Gastroesophageal sphincter (tissue), 3 donors: ENCODE measurements at regions not wholly inside any gene's neighbourhood (a gene's known extent, or its start where the extent isn't known, plus 50 kb on each side); places are given as distances from the start of the nearest gene placed in this dataset.

Source experiments
- POLR2AphosphoS5 ChIP-seq: sonication (generic); formaldehyde crosslinking; IDR thresholded peaks from one replicate; pipeline ENCODE4 v1.6.1; 2017; ENCODE audit warnings: antibody characterized with exemption
- TF ChIP-seq, protein P1 (sequence below), 4 experiments: fragments of 200-600 bp in 2 of 4; fragments of 450-650 bp in 2 of 4; sonication (generic) in 1 of 4; IDR thresholded peaks; one replicate each; pipeline ENCODE4 v1.5.1; 2017 to 2019; ENCODE audit warnings: antibody characterized with exemption in 4 of 4, mild to moderate bottlenecking in 2 of 4, moderate library complexity in 2 of 4

GRCh38 chr12:34603382-34604035, 581.2 kb downstream of the ALG10 start:
- TF ChIP-seq, protein P1, sequence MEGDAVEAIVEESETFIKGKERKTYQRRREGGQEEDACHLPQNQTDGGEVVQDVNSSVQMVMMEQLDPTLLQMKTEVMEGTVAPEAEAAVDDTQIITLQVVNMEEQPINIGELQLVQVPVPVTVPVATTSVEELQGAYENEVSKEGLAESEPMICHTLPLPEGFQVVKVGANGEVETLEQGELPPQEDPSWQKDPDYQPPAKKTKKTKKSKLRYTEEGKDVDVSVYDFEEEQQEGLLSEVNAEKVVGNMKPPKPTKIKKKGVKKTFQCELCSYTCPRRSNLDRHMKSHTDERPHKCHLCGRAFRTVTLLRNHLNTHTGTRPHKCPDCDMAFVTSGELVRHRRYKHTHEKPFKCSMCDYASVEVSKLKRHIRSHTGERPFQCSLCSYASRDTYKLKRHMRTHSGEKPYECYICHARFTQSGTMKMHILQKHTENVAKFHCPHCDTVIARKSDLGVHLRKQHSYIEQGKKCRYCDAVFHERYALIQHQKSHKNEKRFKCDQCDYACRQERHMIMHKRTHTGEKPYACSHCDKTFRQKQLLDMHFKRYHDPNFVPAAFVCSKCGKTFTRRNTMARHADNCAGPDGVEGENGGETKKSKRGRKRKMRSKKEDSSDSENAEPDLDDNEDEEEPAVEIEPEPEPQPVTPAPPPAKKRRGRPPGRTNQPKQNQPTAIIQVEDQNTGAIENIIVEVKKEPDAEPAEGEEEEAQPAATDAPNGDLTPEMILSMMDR (IDR thresholded peaks at IDR 0.05), result no peak
- no peak for TF ChIP-seq POLR2AphosphoS5
